BE2C (cell line): ENCODE measurements at regions not wholly inside any gene's neighbourhood (a gene's known extent, or its start where the extent isn't known, plus 50 kb on each side); places are given as distances from the start of the nearest gene placed in this dataset.

ENCODE experiments used
- DNase-seq: peaks from one replicate; pipeline ENCODE4 v3.0.0-alpha.2; 2020
- H3K27me3 ChIP-seq: fragments of 250-450 bp; sonication (Bioruptor Pico); 2 replicates; pipeline ENCODE4 v1.5.1; 2020; ENCODE audit warnings: mild to moderate bottlenecking
- H3K36me3 ChIP-seq: fragments of 250-450 bp; sonication (Bioruptor Pico); 2 replicates; pipeline ENCODE4 v1.5.1; 2020; ENCODE audit warnings: mild to moderate bottlenecking
- H3K4me1 ChIP-seq: fragments of 250-450 bp; sonication (Bioruptor Pico); 2 replicates; pipeline ENCODE4 v1.5.1; 2020
- H3K4me3 ChIP-seq: 2 replicates; pipeline ENCODE4 v1.5.1; 2011; ENCODE audit warnings: low read depth, low read length
- H3K9me3 ChIP-seq: fragments of 250-450 bp; sonication (Bioruptor Pico); 2 replicates; pipeline ENCODE4 v1.5.1; 2020
- TF ChIP-seq, protein P1 (sequence below): IDR thresholded peaks from 2 replicates; pipeline ENCODE4 v1.5.1; 2012; ENCODE audit warnings: mild to moderate bottlenecking, low read depth, low read length

DNA sequence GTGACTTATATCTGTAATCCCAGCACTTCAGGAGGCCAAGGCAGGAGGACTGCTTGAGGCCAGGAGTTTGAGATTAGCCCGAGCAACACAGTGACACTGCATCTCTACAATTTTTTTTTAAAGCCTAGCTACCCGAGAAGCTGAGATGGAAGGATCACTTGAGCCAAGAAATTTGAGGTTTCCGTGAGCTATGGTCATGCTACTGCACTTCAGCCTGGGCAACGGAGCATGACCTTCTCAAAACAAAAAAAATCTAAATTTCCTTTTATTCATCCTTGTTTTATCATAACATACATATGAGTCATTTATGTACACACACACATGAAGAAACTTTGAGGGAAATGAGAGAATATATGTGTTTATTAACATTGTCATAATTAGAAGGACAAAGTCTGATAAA lies 277.5 kb upstream of the MAGI2 start:
- no peak overlapping the region for H3K4me3 ChIP-seq
- no peak for DNase-seq
- TF ChIP-seq, protein P1, sequence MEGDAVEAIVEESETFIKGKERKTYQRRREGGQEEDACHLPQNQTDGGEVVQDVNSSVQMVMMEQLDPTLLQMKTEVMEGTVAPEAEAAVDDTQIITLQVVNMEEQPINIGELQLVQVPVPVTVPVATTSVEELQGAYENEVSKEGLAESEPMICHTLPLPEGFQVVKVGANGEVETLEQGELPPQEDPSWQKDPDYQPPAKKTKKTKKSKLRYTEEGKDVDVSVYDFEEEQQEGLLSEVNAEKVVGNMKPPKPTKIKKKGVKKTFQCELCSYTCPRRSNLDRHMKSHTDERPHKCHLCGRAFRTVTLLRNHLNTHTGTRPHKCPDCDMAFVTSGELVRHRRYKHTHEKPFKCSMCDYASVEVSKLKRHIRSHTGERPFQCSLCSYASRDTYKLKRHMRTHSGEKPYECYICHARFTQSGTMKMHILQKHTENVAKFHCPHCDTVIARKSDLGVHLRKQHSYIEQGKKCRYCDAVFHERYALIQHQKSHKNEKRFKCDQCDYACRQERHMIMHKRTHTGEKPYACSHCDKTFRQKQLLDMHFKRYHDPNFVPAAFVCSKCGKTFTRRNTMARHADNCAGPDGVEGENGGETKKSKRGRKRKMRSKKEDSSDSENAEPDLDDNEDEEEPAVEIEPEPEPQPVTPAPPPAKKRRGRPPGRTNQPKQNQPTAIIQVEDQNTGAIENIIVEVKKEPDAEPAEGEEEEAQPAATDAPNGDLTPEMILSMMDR = no peak
- no peaks in the 10 kb centered on the region for H3K27me3 ChIP-seq
- no peaks in the 10 kb centered on the region for H3K9me3 ChIP-seq
- no peaks in the 10 kb centered on the region for H3K36me3 ChIP-seq
- H3K4me1 ChIP-seq = no peaks in the 10 kb centered on the region

DNA sequence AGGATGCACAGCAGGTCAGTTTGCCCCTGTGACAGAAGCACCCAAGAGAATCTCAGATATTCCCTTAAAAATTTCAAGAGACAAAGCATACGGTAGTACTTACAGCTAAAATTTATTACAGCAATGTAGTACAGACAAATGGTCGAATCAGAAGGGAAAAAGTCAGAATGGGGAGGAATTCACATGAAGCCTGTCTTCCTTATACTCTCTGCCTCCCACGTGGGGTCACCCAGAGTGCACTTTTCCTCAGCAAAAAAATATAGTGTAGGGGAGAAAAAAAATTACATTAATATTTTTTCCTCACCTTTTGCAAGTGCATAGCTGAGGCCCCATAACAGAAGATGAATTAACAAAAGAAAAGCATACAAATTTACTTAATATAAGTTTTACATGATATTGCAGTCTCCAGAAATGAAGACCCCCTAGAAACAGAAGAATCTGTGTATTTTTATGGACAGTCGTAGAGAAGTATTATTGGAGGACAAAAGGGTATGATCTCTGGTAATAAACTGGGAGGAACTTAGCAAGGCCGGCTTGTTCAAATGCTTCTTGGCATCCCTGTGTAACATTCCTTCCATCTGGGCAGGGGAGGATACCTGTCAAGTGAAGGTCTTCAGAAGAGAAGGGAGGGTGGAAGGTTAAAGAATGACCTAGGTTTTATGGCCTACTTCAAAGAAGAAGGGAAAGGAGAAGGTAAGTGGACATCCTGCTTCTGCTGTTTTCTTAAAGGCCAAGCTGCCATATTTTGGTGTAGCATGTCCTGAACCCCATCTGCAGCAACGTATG lies 270.6 kb upstream of the MAGI2 start:
- TF ChIP-seq, protein P1 = no peak
- Histone ChIP-seq H3K4me3 (no peak overlapping the region), H3K27me3 (no peaks in the 10 kb centered on the region), H3K36me3 (no peaks in the 10 kb centered on the region), H3K9me3 (no peaks in the 10 kb centered on the region), H3K4me1 (no peaks in the 10 kb centered on the region)
- DNase-seq = no peak

DNA sequence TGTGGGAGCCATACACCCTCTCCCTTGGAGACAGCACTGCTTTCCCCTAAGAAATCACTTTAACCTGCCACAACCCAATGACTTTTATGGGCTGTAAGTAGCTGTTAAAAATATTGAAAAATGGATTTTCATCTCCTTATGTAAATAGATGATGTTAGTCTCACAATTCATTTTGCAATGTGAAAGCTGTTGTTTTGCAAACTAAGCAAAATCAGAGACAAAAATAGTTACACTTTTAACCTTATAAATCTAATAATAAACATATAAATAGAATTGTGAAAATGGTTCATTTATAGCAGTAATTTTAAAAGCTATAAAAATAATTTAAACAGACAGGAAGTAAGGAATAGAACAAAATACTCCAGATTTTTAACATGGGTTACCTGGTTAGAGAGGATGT lies 268.8 kb upstream of the MAGI2 start:
- TF ChIP-seq, protein P1 = no peak
- Histone ChIP-seq H3K4me1 (no peaks in the 10 kb centered on the region), H3K36me3 (no peaks in the 10 kb centered on the region), H3K4me3 (no peak overlapping the region), H3K9me3 (no peaks in the 10 kb centered on the region), H3K27me3 (no peaks in the 10 kb centered on the region)
- no peak for DNase-seq

DNA sequence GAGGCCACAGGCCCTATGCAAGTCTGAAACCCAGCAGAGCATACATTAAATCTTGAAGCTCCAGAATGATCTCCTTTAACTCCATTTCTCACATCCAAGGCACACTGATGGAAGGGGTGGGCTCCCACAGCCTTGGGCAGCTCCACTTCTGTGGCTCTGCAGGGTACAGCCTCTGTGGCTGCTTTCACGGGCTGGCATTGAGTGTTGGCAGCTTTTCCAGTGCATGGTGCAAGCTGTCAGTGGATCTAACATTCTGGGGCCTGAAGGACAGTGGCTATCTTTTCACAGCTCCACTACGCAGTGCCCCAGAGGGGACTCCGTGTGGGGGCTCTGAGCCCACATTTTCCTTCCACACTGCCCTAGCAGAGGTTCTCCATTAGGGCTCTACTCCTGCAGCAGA lies 265.7 kb upstream of the MAGI2 start:
- H3K36me3 ChIP-seq = no peaks in the 10 kb centered on the region
- TF ChIP-seq, protein P1 = no peak
- no peaks in the 10 kb centered on the region for H3K27me3 ChIP-seq
- H3K4me1 ChIP-seq = no peaks in the 10 kb centered on the region
- H3K4me3 ChIP-seq = no peak overlapping the region
- no peaks in the 10 kb centered on the region for H3K9me3 ChIP-seq
- DNase-seq = no peak

DNA sequence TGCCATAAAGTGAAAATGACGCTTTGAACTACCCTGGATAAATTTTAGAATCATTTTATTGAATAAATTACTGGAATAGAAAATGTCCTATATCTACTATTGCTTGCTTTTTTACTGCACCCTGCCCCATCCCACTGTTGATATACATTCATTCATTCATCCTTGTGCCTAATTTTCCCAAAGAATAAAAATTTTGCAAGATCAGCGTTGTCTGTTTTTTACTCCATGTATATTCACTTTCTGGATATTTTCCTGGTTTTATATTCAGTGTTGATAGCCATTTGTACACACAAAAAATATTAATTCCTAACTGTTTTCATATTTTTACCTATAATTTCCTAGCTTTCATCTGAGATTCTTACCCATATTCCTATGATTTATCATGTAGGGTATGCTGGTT lies 262.9 kb upstream of the MAGI2 start:
- TF ChIP-seq, protein P1 = no peak
- Histone ChIP-seq H3K36me3 (no peaks in the 10 kb centered on the region), H3K4me1 (no peaks in the 10 kb centered on the region; the same call in 1 of the 2 replicates), H3K27me3 (no peaks in the 10 kb centered on the region), H3K4me3 (no peak overlapping the region), H3K9me3 (no peaks in the 10 kb centered on the region)
- no peak for DNase-seq

DNA sequence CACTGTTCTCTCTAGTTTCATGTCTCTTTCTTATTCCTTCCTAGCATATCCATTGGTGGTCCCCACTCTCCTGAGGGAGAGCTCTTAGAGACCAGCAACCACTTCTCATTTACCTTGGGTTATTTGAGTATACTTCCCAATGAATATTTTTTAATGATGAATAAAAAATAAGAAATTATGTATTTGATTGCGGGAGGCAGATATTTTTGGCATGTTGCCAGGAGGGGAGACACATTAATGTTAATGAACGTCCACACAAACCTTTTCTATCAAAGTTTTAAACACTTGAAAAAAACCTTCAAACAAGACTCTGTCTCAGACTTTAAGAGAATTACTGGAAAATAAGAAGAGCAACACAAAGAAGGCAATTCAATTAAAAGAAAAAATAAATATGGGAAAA lies 260.6 kb upstream of the MAGI2 start:
- H3K27me3 ChIP-seq = no peaks in the 10 kb centered on the region
- no peak for DNase-seq
- H3K9me3 ChIP-seq = no peaks in the 10 kb centered on the region
- TF ChIP-seq, protein P1 = no peak
- no peaks in the 10 kb centered on the region; the same call in 1 of the 2 replicates for H3K4me1 ChIP-seq
- H3K36me3 ChIP-seq = no peaks in the 10 kb centered on the region
- H3K4me3 ChIP-seq = no peak overlapping the region
